HG03520 (cell line): ENCODE measurements at regions not wholly inside any gene's neighbourhood (a gene's known extent, or its start where the extent isn't known, plus 50 kb on each side); places are given as distances from the start of the nearest gene placed in this dataset.
"Not testable (repeated sequence)": the region's sequence is repeated elsewhere in the genome, so short reads cannot be mapped to it uniquely, and the experiment has no call there.

Experiments
- ATAC-seq: cut with Tn5 transposase; IDR thresholded peaks from one replicate; pipeline ENCODE4 v1.9.1; 2021; ENCODE audit warnings: mild to moderate bottlenecking, moderate library complexity; ENCODE audit not compliant: unreplicated experiment

GRCh38 chr12:67484791-67485480 lies 163.6 kb upstream of the DYRK2 start:
- peak; percentile 33 for ATAC-seq

GRCh38 chr12:67486671-67487070 lies 161.9 kb upstream of the DYRK2 start:
- ATAC-seq: no peak

DNA sequence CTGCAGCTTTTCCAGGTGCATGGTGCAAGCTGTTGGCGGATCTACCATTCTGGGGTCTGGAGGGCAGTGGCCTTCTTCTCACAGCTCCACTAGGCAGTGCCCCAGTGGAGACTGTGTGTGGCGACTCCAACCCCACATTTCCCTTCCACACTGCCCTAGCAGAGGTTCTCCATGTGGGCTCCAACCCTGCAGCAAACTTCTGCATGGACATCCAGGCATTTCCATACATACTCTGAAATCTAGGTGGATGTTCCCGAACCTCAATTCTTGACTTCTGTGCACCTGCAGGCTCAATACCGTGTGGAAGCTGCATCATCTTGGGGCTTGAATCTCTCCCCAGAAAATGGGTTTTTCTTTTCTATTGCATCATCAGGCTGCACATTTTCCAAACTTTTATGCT lies 160.2 kb upstream of the DYRK2 start:
- not testable (repeated sequence) for ATAC-seq

DNA sequence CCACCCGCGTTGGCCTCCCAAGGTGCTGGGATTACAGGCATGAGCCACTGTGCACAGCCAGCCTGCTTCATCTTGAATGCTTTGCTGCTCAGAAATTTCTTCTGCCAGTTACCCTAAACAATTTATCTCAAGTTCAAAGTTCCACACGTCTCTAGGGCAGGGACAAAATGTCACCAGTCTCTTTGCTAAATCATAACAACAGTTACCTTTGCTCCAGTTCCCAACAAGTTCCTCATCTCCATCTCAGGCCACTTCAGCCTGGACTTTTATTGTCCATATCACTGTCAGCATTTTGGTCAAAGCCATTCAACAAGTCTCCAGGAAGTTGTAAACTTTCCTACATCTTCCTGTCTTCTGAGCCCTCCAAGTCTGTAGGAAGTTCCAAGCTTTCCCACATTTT lies 159.5 kb upstream of the DYRK2 start:
- ATAC-seq: no peak

GRCh38 chr12:67496581-67496980 lies 152.0 kb upstream of the DYRK2 start:
- no peak for ATAC-seq

GRCh38 chr12:67498991-67499390 lies 149.6 kb upstream of the DYRK2 start:
- ATAC-seq: no peak

- ATAC-seq: no peak
Measured at GRCh38 chr12:67501362-67501761, 147.2 kb upstream of the DYRK2 start.

GRCh38 chr12:67504026-67504425 lies 144.5 kb upstream of the DYRK2 start:
- no peak for ATAC-seq

DNA sequence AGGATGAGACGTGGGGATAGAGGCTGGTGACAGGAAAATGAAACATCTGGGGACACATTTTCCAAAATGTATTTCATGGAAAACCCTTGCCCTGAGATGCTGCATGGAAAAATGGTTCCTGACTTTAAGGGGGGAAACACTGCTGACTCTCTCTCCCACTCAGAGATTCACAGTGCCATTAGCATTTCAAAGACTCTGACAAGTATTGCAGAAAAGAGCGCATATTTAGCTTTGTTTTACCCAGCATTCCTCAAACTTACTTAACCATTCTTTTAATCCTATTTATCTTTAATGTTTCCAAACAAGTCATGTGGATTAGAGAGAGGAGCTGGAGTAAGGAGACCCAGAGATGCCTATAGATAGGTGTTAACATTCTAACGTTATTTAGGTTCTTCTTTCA lies 141.8 kb upstream of the DYRK2 start:
- ATAC-seq: no peak

DNA sequence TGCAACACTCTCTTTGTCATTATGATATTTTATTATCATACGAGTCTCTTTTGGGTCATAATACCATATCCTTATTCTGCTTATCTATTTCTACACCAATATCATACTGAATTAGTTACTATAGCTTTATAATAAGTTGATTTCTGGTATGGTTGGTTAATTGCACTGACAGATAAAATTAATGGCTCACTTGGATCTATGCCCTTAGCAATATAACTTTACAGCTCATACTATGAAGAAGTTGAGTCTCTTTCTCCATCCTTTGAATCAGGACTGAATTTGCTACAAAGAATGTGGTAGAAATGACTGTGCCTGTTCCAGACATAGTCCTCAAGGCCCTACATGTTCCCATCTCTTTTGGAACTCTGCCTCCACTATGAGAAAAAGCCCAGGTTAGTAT lies 139.7 kb upstream of the DYRK2 start:
- ATAC-seq: no peak

DNA sequence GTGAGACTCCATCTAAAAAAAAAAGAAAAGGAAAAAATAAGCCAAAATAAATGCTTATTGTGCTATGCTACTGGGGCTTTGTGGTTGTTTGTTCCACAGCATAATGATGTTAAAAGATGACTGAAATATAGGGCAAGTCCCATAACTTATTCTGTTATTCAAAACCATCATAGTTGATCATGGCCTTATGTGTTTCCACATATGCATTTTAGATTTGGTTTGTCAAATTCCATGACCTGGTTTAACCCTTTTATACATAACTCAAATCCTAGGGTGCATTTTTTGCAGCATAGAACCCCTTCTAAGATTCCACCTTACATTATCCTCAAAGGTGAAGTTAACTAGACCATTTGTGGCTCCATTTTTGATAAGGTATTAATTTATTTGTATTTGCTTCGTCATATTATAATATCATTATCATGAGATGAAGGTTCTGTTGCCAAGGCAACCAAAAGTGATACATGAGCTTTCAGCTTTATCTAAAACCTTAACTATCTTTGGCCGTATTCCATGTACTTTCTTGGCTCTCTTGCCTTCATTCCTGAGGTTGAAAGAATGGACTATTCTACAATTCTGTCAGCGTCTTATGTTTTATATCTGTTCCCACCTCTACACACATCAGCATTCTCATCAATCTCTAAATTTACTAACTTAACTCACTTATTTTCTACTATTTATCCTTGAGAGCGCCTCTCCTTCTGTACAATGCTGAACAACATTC lies 138.7 kb upstream of the DYRK2 start:
- no peak for ATAC-seq

GRCh38 chr12:67512061-67512460 lies 136.5 kb upstream of the DYRK2 start:
- no peak for ATAC-seq

DNA sequence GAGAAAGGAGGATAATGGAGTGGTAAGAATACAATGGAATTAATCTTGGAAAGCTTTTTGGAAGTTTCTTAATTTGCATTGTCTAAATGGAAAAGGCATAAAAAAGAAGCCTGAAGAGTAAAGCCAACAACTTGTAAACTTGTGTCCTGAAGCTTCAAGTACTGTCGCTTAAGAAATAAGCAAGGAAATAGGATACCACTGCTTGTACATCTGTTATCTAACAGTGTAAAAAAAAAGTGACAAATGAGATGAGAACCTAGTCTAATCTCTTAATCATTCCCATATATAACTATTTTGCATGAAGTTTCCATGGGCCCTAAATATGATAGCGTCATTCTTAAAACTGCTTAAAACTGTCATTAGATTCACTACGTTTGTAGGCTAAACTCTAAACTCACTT lies 134.0 kb upstream of the DYRK2 start:
- no peak for ATAC-seq

GRCh38 chr12:67515679-67516340 lies 132.7 kb upstream of the DYRK2 start:
- peak; percentile 95 for ATAC-seq

- ATAC-seq: no peak
Measured at GRCh38 chr12:67517181-67517887, 131.2 kb upstream of the DYRK2 start.

DNA sequence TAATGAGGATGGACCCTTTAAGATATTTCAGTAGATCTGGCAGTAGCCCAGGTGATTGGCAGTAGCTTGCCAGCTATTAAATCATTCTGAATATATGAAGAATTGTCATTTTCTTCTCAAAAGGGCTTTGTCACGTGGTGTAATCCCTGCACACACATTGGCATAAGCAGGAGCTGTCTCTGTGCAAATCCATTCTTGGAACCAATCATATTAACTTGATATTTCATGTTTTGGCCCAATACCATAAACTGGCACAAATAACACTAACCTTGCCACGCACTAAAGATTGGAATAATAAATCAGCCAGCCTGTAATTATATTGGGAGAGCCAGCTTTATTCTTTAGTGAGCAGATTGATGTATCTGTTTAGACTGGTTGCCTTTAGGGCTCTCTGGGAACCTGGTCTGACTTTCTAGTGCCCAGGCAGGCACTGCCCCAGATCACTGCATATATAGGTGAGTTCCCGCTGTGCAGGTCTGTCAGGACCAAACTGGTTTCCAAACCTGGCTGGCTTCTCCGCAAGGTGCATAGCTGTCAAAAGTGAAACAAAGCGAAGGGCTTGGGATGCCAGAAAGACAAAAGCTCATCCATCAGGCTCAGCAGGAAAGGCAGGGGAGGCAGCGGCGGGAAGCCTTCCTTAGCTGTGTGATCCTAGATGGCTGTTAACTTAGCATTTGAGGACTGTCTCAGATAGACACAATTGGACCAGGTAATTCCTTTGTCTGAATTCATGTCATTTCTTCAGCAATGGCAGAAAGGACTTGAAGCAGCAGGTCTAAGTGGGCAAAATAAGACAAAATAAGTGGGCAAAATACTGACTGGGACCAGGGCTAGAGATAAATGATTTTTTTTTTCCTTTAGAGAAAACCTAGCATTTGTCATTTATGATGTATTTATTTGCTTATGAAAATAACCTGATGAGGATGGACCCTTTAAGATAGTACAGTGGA lies 128.8 kb upstream of the DYRK2 start:
- ATAC-seq: no peak

DNA sequence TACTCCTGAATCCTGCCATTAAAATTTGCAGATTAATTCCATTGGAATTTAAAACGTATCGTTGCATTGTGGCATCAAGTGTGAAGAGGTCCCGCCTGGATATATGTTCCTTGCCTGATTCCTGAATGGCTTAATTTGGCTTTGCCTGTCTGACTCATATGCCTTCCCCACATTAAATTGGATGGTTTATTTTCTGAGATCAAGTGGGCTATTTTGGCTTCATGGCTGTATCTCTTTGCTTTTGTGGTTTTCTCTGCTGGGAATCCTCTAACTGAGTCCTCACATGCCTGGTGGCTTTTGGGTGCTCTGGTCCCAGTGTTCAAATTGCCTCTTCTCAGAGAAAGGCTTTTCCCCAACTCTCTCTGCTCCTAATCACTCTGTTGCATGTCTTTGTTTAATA lies 127.9 kb upstream of the DYRK2 start:
- no peak for ATAC-seq

DNA sequence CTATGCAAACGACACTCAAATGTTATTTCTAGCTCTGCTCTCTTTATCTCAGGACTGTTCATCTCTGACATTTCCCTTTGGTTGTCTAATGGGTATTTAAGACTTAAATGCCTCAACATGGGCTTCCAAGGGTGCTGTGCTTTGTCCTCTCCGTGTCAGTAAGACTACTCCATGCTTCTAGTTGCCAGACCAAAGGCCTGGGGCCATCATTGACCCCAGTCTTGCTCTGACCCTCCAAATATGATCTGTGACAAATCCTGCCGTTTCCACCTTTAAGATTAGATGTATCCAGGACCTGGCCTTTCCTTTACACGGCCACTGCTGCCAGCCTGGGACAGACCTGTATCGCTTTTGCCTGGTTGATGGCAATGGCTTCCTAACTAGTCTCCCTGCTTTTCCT lies 126.3 kb upstream of the DYRK2 start:
- no peak for ATAC-seq

- ATAC-seq: no peak
Measured at GRCh38 chr12:67523538-67523937, 125.0 kb upstream of the DYRK2 start.

DNA sequence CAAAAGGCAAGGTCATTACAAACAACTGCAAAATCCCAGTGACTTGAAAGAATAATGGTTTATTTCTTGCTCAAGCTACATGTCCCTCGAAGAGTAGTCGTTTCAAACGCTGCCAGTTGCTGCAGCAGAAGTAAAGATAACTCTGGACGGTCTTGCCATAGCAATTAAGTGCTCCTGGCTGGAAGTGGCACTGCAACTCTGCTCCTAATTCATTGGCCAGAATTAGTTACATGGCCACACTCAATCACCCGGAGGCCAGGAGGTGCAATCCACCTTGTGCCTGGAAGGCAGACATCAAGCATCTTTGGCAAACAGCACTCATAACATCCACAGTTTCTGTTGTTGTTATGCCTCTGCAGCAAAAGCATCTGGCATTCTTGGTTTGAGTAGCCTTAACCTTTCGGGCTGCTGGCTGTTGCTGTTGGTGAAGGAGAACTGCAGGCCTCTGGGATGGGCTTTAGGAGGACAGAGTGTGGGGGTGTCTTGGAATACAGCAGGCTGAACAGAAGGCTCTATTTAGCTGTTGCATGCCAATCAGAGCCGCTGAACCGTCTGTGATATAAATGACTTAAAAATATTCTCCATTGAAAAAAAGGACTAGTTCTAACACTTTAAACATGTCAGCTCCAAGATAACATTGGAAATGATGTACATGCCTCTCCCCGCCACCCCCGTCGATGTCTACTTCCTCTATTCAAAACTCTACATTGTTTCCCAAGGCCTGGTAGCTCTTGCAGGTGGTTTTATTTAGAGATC lies 123.5 kb upstream of the DYRK2 start:
- ATAC-seq: no peak
